ENCODE measurements at regions not wholly inside any gene's neighbourhood (a gene's known extent, or its start where the extent isn't known, plus 50 kb on each side); places are given as distances from the start of the nearest gene placed in this dataset.

- TF ChIP-seq, protein P1, sequence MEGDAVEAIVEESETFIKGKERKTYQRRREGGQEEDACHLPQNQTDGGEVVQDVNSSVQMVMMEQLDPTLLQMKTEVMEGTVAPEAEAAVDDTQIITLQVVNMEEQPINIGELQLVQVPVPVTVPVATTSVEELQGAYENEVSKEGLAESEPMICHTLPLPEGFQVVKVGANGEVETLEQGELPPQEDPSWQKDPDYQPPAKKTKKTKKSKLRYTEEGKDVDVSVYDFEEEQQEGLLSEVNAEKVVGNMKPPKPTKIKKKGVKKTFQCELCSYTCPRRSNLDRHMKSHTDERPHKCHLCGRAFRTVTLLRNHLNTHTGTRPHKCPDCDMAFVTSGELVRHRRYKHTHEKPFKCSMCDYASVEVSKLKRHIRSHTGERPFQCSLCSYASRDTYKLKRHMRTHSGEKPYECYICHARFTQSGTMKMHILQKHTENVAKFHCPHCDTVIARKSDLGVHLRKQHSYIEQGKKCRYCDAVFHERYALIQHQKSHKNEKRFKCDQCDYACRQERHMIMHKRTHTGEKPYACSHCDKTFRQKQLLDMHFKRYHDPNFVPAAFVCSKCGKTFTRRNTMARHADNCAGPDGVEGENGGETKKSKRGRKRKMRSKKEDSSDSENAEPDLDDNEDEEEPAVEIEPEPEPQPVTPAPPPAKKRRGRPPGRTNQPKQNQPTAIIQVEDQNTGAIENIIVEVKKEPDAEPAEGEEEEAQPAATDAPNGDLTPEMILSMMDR (IDR thresholded peaks at IDR 0.05; ENCODE audit: control extremely low read depth, extremely low read depth) = no peak
- WGBS, 2 donors = 77% methylated on average over 12 of the region's 12 CpGs
- no peak overlapping the region for H3K27ac ChIP-seq (ENCODE audit: low read depth in 1 of 2, low read length in 1 of 2)
- ATAC-seq (ENCODE audit: insufficient read depth, low FRiP score) (no peak), DNase-seq (no peak)
- H3K36me3 ChIP-seq (ENCODE audit: control insufficient read depth in 4 of 4, insufficient read depth in 4 of 4, low read length in 4 of 4) = no peaks in the 10 kb centered on the region
- H3K4me1 ChIP-seq (ENCODE audit: control insufficient read depth in 5 of 5, insufficient read depth in 5 of 5, low read length in 5 of 5) = peaks cover 0 to 5% (median 2%) of the 10 kb centered on the region in 5 donors
- no peak overlapping the region for H3K4me3 ChIP-seq
- no peak overlapping the region for H3K9ac ChIP-seq (ENCODE audit: insufficient read depth in 1 of 2, low read length in 2 of 2)
- no peaks in the 10 kb centered on the region for H3K27me3 ChIP-seq (ENCODE audit: control insufficient read depth in 3 of 3, insufficient read depth in 3 of 3, low read length in 2 of 3)
- H3K9me3 ChIP-seq (ENCODE audit: control insufficient read depth in 4 of 4, insufficient read depth in 3 of 4, low read length in 3 of 4) = no peaks in the 10 kb centered on the region
Observed at GRCh38 chr11:70877151-70877550, 375.2 kb downstream of the SHANK2 start.

GRCh38 chr11:70878366-70878765, 374.0 kb downstream of the SHANK2 start:
- H3K36me3 ChIP-seq (ENCODE audit: control insufficient read depth in 4 of 4, insufficient read depth in 4 of 4, low read length in 4 of 4) = no peaks in the 10 kb centered on the region
- ATAC-seq (ENCODE audit: insufficient read depth, low FRiP score) = no peak
- TF ChIP-seq, protein P1 (IDR thresholded peaks at IDR 0.05; ENCODE audit: control extremely low read depth, extremely low read depth) = no peak
- H3K9ac ChIP-seq (ENCODE audit: insufficient read depth in 1 of 2, low read length in 2 of 2) = no peak overlapping the region
- DNase-seq = no peak
- H3K4me3 ChIP-seq = no peak overlapping the region
- no peak overlapping the region for H3K27ac ChIP-seq (ENCODE audit: low read depth in 1 of 2, low read length in 1 of 2)
- peaks cover 0 to 5% (median under 1%) of the 10 kb centered on the region in 5 donors for H3K4me1 ChIP-seq (ENCODE audit: control insufficient read depth in 5 of 5, insufficient read depth in 5 of 5, low read length in 5 of 5)
- no peaks in the 10 kb centered on the region for H3K9me3 ChIP-seq (ENCODE audit: control insufficient read depth in 4 of 4, insufficient read depth in 3 of 4, low read length in 3 of 4)
- no peaks in the 10 kb centered on the region for H3K27me3 ChIP-seq (ENCODE audit: control insufficient read depth in 3 of 3, insufficient read depth in 3 of 3, low read length in 2 of 3)
- 84 to 89% methylated on average over 7 of the region's 7 CpGs for WGBS, 2 donors

DNA sequence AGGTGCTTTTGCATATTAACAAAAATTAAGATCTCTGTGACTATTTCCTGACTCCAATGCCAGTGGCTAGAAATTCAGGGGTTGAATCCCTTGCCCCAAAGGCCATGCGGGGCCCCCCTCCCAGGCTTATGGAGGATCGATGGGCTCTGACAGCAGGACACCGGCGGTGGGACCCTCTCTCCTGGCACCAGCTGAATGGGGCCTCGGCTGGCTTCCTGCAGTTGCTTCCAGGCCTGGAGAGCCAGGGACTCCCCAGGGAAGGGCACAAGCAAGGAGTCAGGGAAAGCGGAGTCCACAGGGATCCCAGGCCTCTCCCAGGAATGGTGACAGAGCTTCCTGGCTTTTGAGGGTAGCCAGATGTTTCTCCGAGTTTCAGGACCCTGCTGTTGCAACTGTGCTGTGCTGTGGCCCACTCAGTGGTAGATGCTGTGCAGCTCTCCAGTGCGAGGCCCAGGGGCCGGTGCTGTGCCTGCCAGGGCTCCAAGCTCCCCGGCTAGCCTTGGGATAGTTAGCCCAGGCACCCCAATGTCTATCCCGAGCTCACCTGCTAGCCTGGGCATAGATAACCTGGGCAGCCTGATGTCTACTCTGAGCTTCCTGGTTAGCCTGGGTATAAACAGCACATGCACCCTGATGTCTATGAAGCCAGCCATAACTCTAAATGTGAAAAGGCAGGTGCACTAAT, 372.6 kb downstream of the SHANK2 start:
- Histone ChIP-seq H3K27ac (ENCODE audit: low read depth in 1 of 2, low read length in 1 of 2) (no peak overlapping the region), H3K9ac (ENCODE audit: insufficient read depth in 1 of 2, low read length in 2 of 2) (no peak overlapping the region), H3K27me3 (ENCODE audit: control insufficient read depth in 3 of 3, insufficient read depth in 3 of 3, low read length in 2 of 3) (no peaks in the 10 kb centered on the region), H3K4me1 (ENCODE audit: control insufficient read depth in 5 of 5, insufficient read depth in 5 of 5, low read length in 5 of 5) (peaks cover 0 to 5% (median 0%) of the 10 kb centered on the region in 5 donors), H3K4me3 (no peak overlapping the region), H3K36me3 (ENCODE audit: control insufficient read depth in 4 of 4, insufficient read depth in 4 of 4, low read length in 4 of 4) (no peaks in the 10 kb centered on the region), H3K9me3 (ENCODE audit: control insufficient read depth in 4 of 4, insufficient read depth in 3 of 4, low read length in 3 of 4) (no peaks in the 10 kb centered on the region)
- TF ChIP-seq, protein P1 (IDR thresholded peaks at IDR 0.05; ENCODE audit: control extremely low read depth, extremely low read depth) = no peak
- no peak for ATAC-seq (ENCODE audit: insufficient read depth, low FRiP score)
- no peak for DNase-seq
- WGBS, 2 donors = 90 to 91% methylated on average over 11 of the region's 11 CpGs

GRCh38 chr11:70880416-70880815, 372.0 kb downstream of the SHANK2 start:
- H3K9me3 ChIP-seq (ENCODE audit: control insufficient read depth in 4 of 4, insufficient read depth in 3 of 4, low read length in 3 of 4) = no peaks in the 10 kb centered on the region
- H3K27ac ChIP-seq (ENCODE audit: low read depth in 1 of 2, low read length in 1 of 2) = no peak overlapping the region
- TF ChIP-seq, protein P1 (IDR thresholded peaks at IDR 0.05; ENCODE audit: control extremely low read depth, extremely low read depth) = no peak
- WGBS, 2 donors = 93 to 97% methylated on average over 5 of the region's 5 CpGs
- H3K36me3 ChIP-seq (ENCODE audit: control insufficient read depth in 4 of 4, insufficient read depth in 4 of 4, low read length in 4 of 4) = no peaks in the 10 kb centered on the region
- DNase-seq (no peak), ATAC-seq (ENCODE audit: insufficient read depth, low FRiP score) (no peak)
- peaks cover 0 to 5% (median 0%) of the 10 kb centered on the region in 5 donors for H3K4me1 ChIP-seq (ENCODE audit: control insufficient read depth in 5 of 5, insufficient read depth in 5 of 5, low read length in 5 of 5)
- H3K27me3 ChIP-seq (ENCODE audit: control insufficient read depth in 3 of 3, insufficient read depth in 3 of 3, low read length in 2 of 3) = no peaks in the 10 kb centered on the region
- no peak overlapping the region for H3K9ac ChIP-seq (ENCODE audit: insufficient read depth in 1 of 2, low read length in 2 of 2)
- no peak overlapping the region for H3K4me3 ChIP-seq

All from lung (tissue), 11 donors.